ENCODE measurements at regions not wholly inside any gene's neighbourhood (a gene's known extent, or its start where the extent isn't known, plus 50 kb on each side); places are given as distances from the start of the nearest gene placed in this dataset.
"Not testable (repeated sequence)": the region's sequence is repeated elsewhere in the genome, so short reads cannot be mapped to it uniquely, and the experiment has no call there.

- DNase-seq (ENCODE audit: low spot score) = no peak
Measured at GRCh38 chr5:98121036-98121936, 652.2 kb upstream of the RGMB start.

- no peak for DNase-seq (ENCODE audit: low spot score)
Measured at GRCh38 chr5:98128271-98128670, 645.2 kb upstream of the RGMB start.

- DNase-seq (ENCODE audit: low spot score) = no peak
Measured at GRCh38 chr5:98128846-98129245, 644.6 kb upstream of the RGMB start.

GRCh38 chr5:98130261-98131035 is 643.0 kb upstream of the RGMB start:
- no peak for DNase-seq (ENCODE audit: low spot score)

GRCh38 chr5:98144116-98144515 is 629.3 kb upstream of the RGMB start:
- DNase-seq (ENCODE audit: low spot score) = no peak

GRCh38 chr5:98144710-98145109 is 628.8 kb upstream of the RGMB start:
- DNase-seq (ENCODE audit: low spot score) = no peak

- DNase-seq (ENCODE audit: low spot score) = no peak
Measured at GRCh38 chr5:98157368-98157767, 616.1 kb upstream of the RGMB start.

- no peak for DNase-seq (ENCODE audit: low spot score)
Measured at GRCh38 chr5:98158440-98158839, 615.0 kb upstream of the RGMB start.

- DNase-seq (ENCODE audit: low spot score) = no peak
Measured at GRCh38 chr5:98163796-98164493, 609.5 kb upstream of the RGMB start.

- no peak for DNase-seq (ENCODE audit: low spot score)
Measured at GRCh38 chr5:98168871-98169270, 604.6 kb upstream of the RGMB start.

- no peak for DNase-seq (ENCODE audit: low spot score)
Measured at GRCh38 chr5:98170994-98171393, 602.5 kb upstream of the RGMB start.

GRCh38 chr5:98173334-98173733 is 600.1 kb upstream of the RGMB start:
- no peak for DNase-seq (ENCODE audit: low spot score)

GRCh38 chr5:98175474-98175873 is 598.0 kb upstream of the RGMB start:
- no peak for DNase-seq (ENCODE audit: low spot score)

- no peak for DNase-seq (ENCODE audit: low spot score)
Measured at GRCh38 chr5:98179791-98180755, 593.4 kb upstream of the RGMB start.

- no peak for DNase-seq (ENCODE audit: low spot score)
Measured at GRCh38 chr5:98186128-98186527, 587.3 kb upstream of the RGMB start.

GRCh38 chr5:98187945-98188344 is 585.5 kb upstream of the RGMB start:
- DNase-seq (ENCODE audit: low spot score) = no peak

GRCh38 chr5:98190344-98190743 is 583.1 kb upstream of the RGMB start:
- DNase-seq (ENCODE audit: low spot score) = not testable (repeated sequence)

GRCh38 chr5:98193921-98194760 is 579.3 kb upstream of the RGMB start:
- no peak for DNase-seq (ENCODE audit: low spot score)

- no peak for DNase-seq (ENCODE audit: low spot score)
Measured at GRCh38 chr5:98200726-98201541, 572.5 kb upstream of the RGMB start.

- no peak for DNase-seq (ENCODE audit: low spot score)
Measured at GRCh38 chr5:98204798-98205197, 568.7 kb upstream of the RGMB start.

All from left forelimb (tissue), 1 donor.